Keratinocyte (primary cell): ENCODE measurements at regions not wholly inside any gene's neighbourhood (a gene's known extent, or its start where the extent isn't known, plus 50 kb on each side); places are given as distances from the start of the nearest gene placed in this dataset.

Source experiments
- DNase-seq: peaks from one replicate; pipeline ENCODE4 v3.0.0-alpha.2; 2011; ENCODE audit warnings: low read depth, missing footprints, low spot score
- FAIRE-seq: peaks from 2 replicates; lab custom pipeline; 2011; peaks lifted over from hg19 to GRCh38; lab: Jason Lieb, UNC
- H2AFZ ChIP-seq: 2 replicates; pipeline ENCODE4 v1.6.0; 2012; ENCODE audit warnings: low read length, control low read depth, inconsistent platforms; ENCODE audit not compliant: control insufficient read depth
- H3K27ac ChIP-seq: 2 replicates; pipeline ENCODE4 v1.5.1; 2011; ENCODE audit warnings: low read length; ENCODE audit not compliant: control insufficient read depth, insufficient read depth
- H3K27me3 ChIP-seq: 3 replicates; pipeline ENCODE4 v1.6.0; 2011; ENCODE audit warnings: low read length; ENCODE audit not compliant: control insufficient read depth, insufficient read depth; ENCODE audit errors: extremely low read depth
- H3K36me3 ChIP-seq, 2 experiments: 2 replicates in 1 of 2; 3 replicates in 1 of 2; pipeline ENCODE4 v1.5.1; 2011; ENCODE audit warnings: low read length in 2 of 2, mild to moderate bottlenecking in 1 of 2; ENCODE audit not compliant: control insufficient read depth in 2 of 2, insufficient read depth in 2 of 2; ENCODE audit errors: extremely low read depth in 1 of 2
- H3K4me1 ChIP-seq: 3 replicates; pipeline ENCODE4 v1.5.1; 2011; ENCODE audit warnings: low read length; ENCODE audit not compliant: control insufficient read depth, insufficient read depth; ENCODE audit errors: extremely low read depth
- H3K4me2 ChIP-seq: 3 replicates; pipeline ENCODE4 v1.6.0; 2011; ENCODE audit warnings: low read depth, low read length; ENCODE audit not compliant: control insufficient read depth, insufficient read depth; ENCODE audit errors: extremely low read depth
- H3K4me3 ChIP-seq, 3 experiments: fragments of 200-600 bp in 1 of 3; sonication (generic) in 1 of 3; 2 replicates in 2 of 3; 3 replicates in 1 of 3; pipeline ENCODE4 v1.5.1; 2011 to 2016; ENCODE audit warnings: low read length in 3 of 3, mild to moderate bottlenecking in 3 of 3, control low read depth in 2 of 3, inconsistent platforms in 1 of 3, low read depth in 1 of 3, mixed read lengths in 1 of 3, mixed run types in 1 of 3, moderate library complexity in 1 of 3; ENCODE audit not compliant: control insufficient read depth in 2 of 3, insufficient read depth in 2 of 3; ENCODE audit errors: extremely low read depth in 1 of 3
- H3K79me2 ChIP-seq: 2 replicates; pipeline ENCODE4 v1.6.0; 2012; ENCODE audit warnings: low read length; ENCODE audit not compliant: control insufficient read depth, insufficient read depth
- H3K9ac ChIP-seq: 3 replicates; pipeline ENCODE4 v1.6.0; 2011; ENCODE audit warnings: low read length; ENCODE audit not compliant: control insufficient read depth, insufficient read depth; ENCODE audit errors: extremely low read depth
- H3K9me1 ChIP-seq: 3 replicates; pipeline ENCODE4 v1.6.0; 2011; ENCODE audit warnings: low read length; ENCODE audit not compliant: control insufficient read depth, insufficient read depth; ENCODE audit errors: extremely low read depth
- H3K9me3 ChIP-seq: 2 replicates; pipeline ENCODE4 v1.5.1; 2012; ENCODE audit warnings: low read depth, low read length; ENCODE audit not compliant: control insufficient read depth
- H4K20me1 ChIP-seq: 3 replicates; pipeline ENCODE4 v1.6.0; 2011; ENCODE audit warnings: low read length; ENCODE audit not compliant: control insufficient read depth, insufficient read depth; ENCODE audit errors: extremely low read depth
- EZH2 ChIP-seq: IDR thresholded peaks from one replicate; pipeline ENCODE4 v1.6.1; 2012; ENCODE audit warnings: inconsistent platforms, mild to moderate bottlenecking, low read length, moderate library complexity
- dilution Hi-C: fragments of 300-500 bp; cut with MboI; formaldehyde crosslinking; loops from one replicate; pipeline ENCODE4 v1.7.0; 2020; ENCODE audit warnings: low sequenced_read_pairs; ENCODE audit not compliant: extremely low pct_ligation_motif_present
- TF ChIP-seq, protein P1 (sequence below), 3 experiments: IDR thresholded peaks in 1 of 3; conservative IDR thresholded peaks in 1 of 3; optimal IDR thresholded peaks in 1 of 3; 2 replicates in 2 of 3; 3 replicates in 1 of 3; pipeline versions ENCODE3 to v1.5.1; 2011; ENCODE audit warnings: low read length in 3 of 3, mild to moderate bottlenecking in 3 of 3, moderate library complexity in 2 of 3, control low read depth in 1 of 3, inconsistent platforms in 1 of 3; ENCODE audit not compliant: insufficient read depth in 2 of 3; ENCODE audit errors: extremely low read depth in 1 of 3

DNA sequence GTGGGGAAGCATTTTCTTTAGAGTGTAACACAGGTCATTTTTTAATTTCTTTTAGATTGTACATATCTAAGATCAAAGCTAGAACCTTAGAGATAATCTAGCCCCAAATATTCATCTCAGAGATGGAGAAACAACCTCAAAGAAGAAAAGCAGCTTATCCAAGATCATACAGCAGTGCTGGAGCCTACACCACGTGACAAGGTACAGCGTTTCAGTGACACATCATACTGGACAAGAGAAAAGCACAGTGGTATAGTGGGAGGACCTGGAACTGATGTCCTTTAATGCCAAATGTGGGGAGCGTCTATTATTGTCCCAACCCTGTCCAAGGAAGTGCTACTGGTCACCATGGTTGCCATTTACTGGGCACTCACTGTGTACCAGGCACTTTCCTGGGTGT lies 445.8 kb downstream of the RPS24 start:
- TF ChIP-seq EZH2, result no peak
- TF ChIP-seq, protein P1, sequence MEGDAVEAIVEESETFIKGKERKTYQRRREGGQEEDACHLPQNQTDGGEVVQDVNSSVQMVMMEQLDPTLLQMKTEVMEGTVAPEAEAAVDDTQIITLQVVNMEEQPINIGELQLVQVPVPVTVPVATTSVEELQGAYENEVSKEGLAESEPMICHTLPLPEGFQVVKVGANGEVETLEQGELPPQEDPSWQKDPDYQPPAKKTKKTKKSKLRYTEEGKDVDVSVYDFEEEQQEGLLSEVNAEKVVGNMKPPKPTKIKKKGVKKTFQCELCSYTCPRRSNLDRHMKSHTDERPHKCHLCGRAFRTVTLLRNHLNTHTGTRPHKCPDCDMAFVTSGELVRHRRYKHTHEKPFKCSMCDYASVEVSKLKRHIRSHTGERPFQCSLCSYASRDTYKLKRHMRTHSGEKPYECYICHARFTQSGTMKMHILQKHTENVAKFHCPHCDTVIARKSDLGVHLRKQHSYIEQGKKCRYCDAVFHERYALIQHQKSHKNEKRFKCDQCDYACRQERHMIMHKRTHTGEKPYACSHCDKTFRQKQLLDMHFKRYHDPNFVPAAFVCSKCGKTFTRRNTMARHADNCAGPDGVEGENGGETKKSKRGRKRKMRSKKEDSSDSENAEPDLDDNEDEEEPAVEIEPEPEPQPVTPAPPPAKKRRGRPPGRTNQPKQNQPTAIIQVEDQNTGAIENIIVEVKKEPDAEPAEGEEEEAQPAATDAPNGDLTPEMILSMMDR (optimal IDR thresholded peaks at IDR 0.05 in 1 of 3, IDR thresholded peaks at IDR 0.05 in 1 of 3, conservative IDR thresholded peaks at IDR 0.05 in 1 of 3; ENCODE audit: extremely low read depth in 1 of 3, insufficient read depth in 2 of 3, low read length in 3 of 3), result no peak
- no peaks in the 10 kb centered on the region for H3K9me1 ChIP-seq
- H3K4me1 ChIP-seq, result no peaks in the 10 kb centered on the region
- no peak overlapping the region for H3K4me3 ChIP-seq
- H3K79me2 ChIP-seq, result no peaks in the 10 kb centered on the region
- FAIRE-seq (no peak), DNase-seq (no peak)
- no peak overlapping the region for H3K27ac ChIP-seq
- no peaks in the 10 kb centered on the region for H3K9me3 ChIP-seq
- H3K36me3 ChIP-seq, result no peaks in the 10 kb centered on the region
- H3K27me3 ChIP-seq, result no peaks in the 10 kb centered on the region
- no peaks in the 10 kb centered on the region for H4K20me1 ChIP-seq
- no peak overlapping the region for H3K9ac ChIP-seq
- H3K4me2 ChIP-seq, result no peak overlapping the region
- dilution Hi-C loops, result no loop called here
- H2AFZ ChIP-seq, result no peak overlapping the region

GRCh38 chr10:78481842-78482241 lies 448.2 kb downstream of the RPS24 start:
- DNase-seq, result no peak
- Histone ChIP-seq H4K20me1 (no peaks in the 10 kb centered on the region), H3K27me3 (no peaks in the 10 kb centered on the region), H3K27ac (no peak overlapping the region), H3K4me1 (no peaks in the 10 kb centered on the region), H2AFZ (no peak overlapping the region), H3K9ac (no peak overlapping the region), H3K79me2 (no peaks in the 10 kb centered on the region), H3K9me1 (no peaks in the 10 kb centered on the region), H3K36me3 (no peaks in the 10 kb centered on the region), H3K4me3 (no peak overlapping the region), H3K4me2 (no peak overlapping the region), H3K9me3 (no peaks in the 10 kb centered on the region)
- dilution Hi-C loops, result no loop called here
- FAIRE-seq, result no peak
- TF ChIP-seq, protein P1 (optimal IDR thresholded peaks at IDR 0.05 in 1 of 3, IDR thresholded peaks at IDR 0.05 in 1 of 3, conservative IDR thresholded peaks at IDR 0.05 in 1 of 3; ENCODE audit: extremely low read depth in 1 of 3, insufficient read depth in 2 of 3, low read length in 3 of 3), result no peak
- TF ChIP-seq EZH2, result no peak
